HEK293T (cell line): ENCODE measurements at regions not wholly inside any gene's neighbourhood (a gene's known extent, or its start where the extent isn't known, plus 50 kb on each side); places are given as distances from the start of the nearest gene placed in this dataset.

ENCODE experiments used
- BHLHE40 ChIP-seq: fragments of 450-650 bp; IDR thresholded peaks from 2 replicates; pipeline ENCODE4 v1.6.1; 2016; ENCODE audit warnings: mild to moderate bottlenecking, moderate library complexity, borderline replicate concordance
- CTBP1 ChIP-seq: fragments of 450-650 bp; IDR thresholded peaks from 2 replicates; pipeline ENCODE4 v1.6.1; 2016; ENCODE audit warnings: borderline replicate concordance
- ELF4 ChIP-seq: fragments of 450-650 bp; IDR thresholded peaks from 2 replicates; pipeline ENCODE4 v1.6.1; 2017; ENCODE audit warnings: antibody characterized with exemption
- FOXA1 ChIP-seq: fragments of 450-650 bp; IDR thresholded peaks from 2 replicates; pipeline ENCODE4 v1.6.1; 2016; ENCODE audit warnings: mild to moderate bottlenecking
- FOXK2 ChIP-seq: fragments of 450-650 bp; IDR thresholded peaks from 2 replicates; pipeline ENCODE4 v1.6.1; 2016; ENCODE audit warnings: mild to moderate bottlenecking
- FOXM1 ChIP-seq: fragments of 450-650 bp; IDR thresholded peaks from 2 replicates; pipeline ENCODE4 v1.6.1; 2017; ENCODE audit warnings: mild to moderate bottlenecking, borderline replicate concordance
- LEF1 ChIP-seq: fragments of 450-650 bp; IDR thresholded peaks from 2 replicates; pipeline ENCODE4 v1.6.1; 2017; ENCODE audit warnings: mild to moderate bottlenecking, borderline replicate concordance
- SP1 ChIP-seq: fragments of 450-650 bp; IDR thresholded peaks from 2 replicates; pipeline ENCODE4 v1.6.1; 2017
- TARDBP ChIP-seq: fragments of 450-650 bp; IDR thresholded peaks from 2 replicates; pipeline ENCODE4 v1.6.1; 2016

- TF ChIP-seq TARDBP (no peak), LEF1 (no peak), BHLHE40 (no peak), CTBP1 (no peak), FOXM1 (no peak), ELF4 (no peak), FOXK2 (no peak), SP1 (no peak), FOXA1 (no peak)
Measured at GRCh38 chrX:40177117-40177430, 79.3 kb upstream of the BCOR start.
